A549 (cell line): ENCODE measurements at regions not wholly inside any gene's neighbourhood (a gene's known extent, or its start where the extent isn't known, plus 50 kb on each side); places are given as distances from the start of the nearest gene placed in this dataset.

Source experiments
- ATAC-seq, 2 experiments: fragments of 200-7000 bp in 1 of 2; fragments of >200 bp in 1 of 2; cut with Nextera tagmentation in 1 of 2; cut with Tn5 transposase in 1 of 2; 3 replicates each; pipeline versions ENCODE4 v1.8.0 to v1.9.1; 2018 to 2020; ENCODE audit warnings: mild to moderate bottlenecking in 1 of 2, moderate library complexity in 1 of 2
- CTCF ChIA-PET: fragments of 300-600 bp; sonication (Branson Sonifier 250); formaldehyde crosslinking; extraction: SDS; loops from one replicate; lab custom pipeline; 2021; ENCODE audit warnings: antibody characterized with exemption, inconsistent platforms; lab: Yijun Ruan, JAX
- POLR2A ChIA-PET: fragments of 350-600 bp; formaldehyde crosslinking; extraction: SDS; loops from one replicate; lab custom pipeline; 2021; ENCODE audit warnings: antibody characterized with exemption, inconsistent platforms; lab: Yijun Ruan, JAX
- DNase-seq, 2 experiments: peaks; one replicate each; pipeline versions ENCODE4 v3.0.0 to v3.0.0-alpha.2; 2011 to 2016; ENCODE audit warnings: low read depth in 1 of 2, low spot score in 1 of 2
- FAIRE-seq: peaks from 2 replicates; lab custom pipeline; 2011; peaks lifted over from hg19 to GRCh38; lab: Jason Lieb, UNC
- H3K27ac ChIP-seq, 2 experiments: fragments of >200 bp; sonication (Bioruptor Twin); formaldehyde crosslinking; 3 replicates each; pipeline ENCODE4 v1.5.1; 2016 to 2017
- H3K4me1 ChIP-seq: fragments of >200 bp; sonication (Bioruptor Twin); formaldehyde crosslinking; 3 replicates; pipeline ENCODE4 v1.6.1; 2016
- H3K4me2 ChIP-seq: fragments of >200 bp; sonication (Bioruptor Twin); formaldehyde crosslinking; 3 replicates; pipeline ENCODE4 v1.6.1; 2016
- H3K4me3 ChIP-seq: fragments of >200 bp; sonication (Bioruptor Twin); formaldehyde crosslinking; 3 replicates; pipeline ENCODE4 v1.5.1; 2016
- H3K9me3 ChIP-seq: fragments of >200 bp; sonication (Bioruptor Twin); formaldehyde crosslinking; 3 replicates; pipeline ENCODE4 v1.6.1; 2016
- CBX8 ChIP-seq: fragments of 200-600 bp; sonication (generic); IDR thresholded peaks from 2 replicates; pipeline ENCODE4 v1.6.1; 2016
- EP300 ChIP-seq, 2 experiments: fragments of >200 bp; sonication (Bioruptor Twin); formaldehyde crosslinking; IDR thresholded peaks; 2 replicates in 1 of 2; 3 replicates in 1 of 2; pipeline ENCODE4 v1.6.1; 2016 to 2017
- ESRRA ChIP-seq: fragments of 150-350 bp; IDR thresholded peaks from 2 replicates; pipeline ENCODE4 v1.6.1; 2014; ENCODE audit warnings: mild to moderate bottlenecking, low read length, borderline replicate concordance
- HOXA7 ChIP-seq: fragments of 250-450 bp; sonication (Bioruptor Pico); IDR thresholded peaks from 2 replicates; pipeline ENCODE4 v1.5.0; 2020; ENCODE audit warnings: mild to moderate bottlenecking, moderate library complexity
- HOXB13 ChIP-seq: fragments of 250-450 bp; sonication (Bioruptor Pico); IDR thresholded peaks from 2 replicates; pipeline ENCODE4 v1.5.0; 2020; ENCODE audit warnings: low read depth, mild to moderate bottlenecking, moderate library complexity
- KDM5A ChIP-seq: fragments of 200-600 bp; sonication (generic); IDR thresholded peaks from 2 replicates; pipeline ENCODE4 v1.6.1; 2016; ENCODE audit warnings: antibody characterized with exemption, mild to moderate bottlenecking
- PHF8 ChIP-seq: fragments of 200-600 bp; sonication (generic); IDR thresholded peaks from 2 replicates; pipeline ENCODE4 v1.6.1; 2016; ENCODE audit warnings: low read depth, mild to moderate bottlenecking, antibody characterized with exemption, moderate library complexity, borderline replicate concordance
- POLR2AphosphoS2 ChIP-seq: conservative IDR thresholded peaks from 2 replicates; pipeline ENCODE4 v1.6.1; 2012; ENCODE audit warnings: low read length, improper control_type of control experiment, inconsistent platforms
- RFX5 ChIP-seq: fragments of 450-650 bp; IDR thresholded peaks from 2 replicates; pipeline ENCODE4 v1.7.1; 2014; ENCODE audit warnings: antibody characterized with exemption, mild to moderate bottlenecking, moderate library complexity
- ZNF302 ChIP-seq: fragments of 250-450 bp; sonication (Bioruptor Pico); IDR thresholded peaks from 2 replicates; pipeline ENCODE4 v1.9.0; 2021; ENCODE audit warnings: inconsistent platforms, mild to moderate bottlenecking, moderate library complexity
- ZSCAN20 ChIP-seq: fragments of 250-450 bp; sonication (Bioruptor Pico); IDR thresholded peaks from 2 replicates; pipeline ENCODE4 v1.8.0; 2022; ENCODE audit warnings: mild to moderate bottlenecking, moderate library complexity
- WGBS: methylation state at CpG from one replicate; pipeline ENCODE4 v1.1.6; 2017; ENCODE audit errors: missing lambda C conversion rate; 5-methylcytosine and 5-hydroxymethylcytosine counted together

DNA sequence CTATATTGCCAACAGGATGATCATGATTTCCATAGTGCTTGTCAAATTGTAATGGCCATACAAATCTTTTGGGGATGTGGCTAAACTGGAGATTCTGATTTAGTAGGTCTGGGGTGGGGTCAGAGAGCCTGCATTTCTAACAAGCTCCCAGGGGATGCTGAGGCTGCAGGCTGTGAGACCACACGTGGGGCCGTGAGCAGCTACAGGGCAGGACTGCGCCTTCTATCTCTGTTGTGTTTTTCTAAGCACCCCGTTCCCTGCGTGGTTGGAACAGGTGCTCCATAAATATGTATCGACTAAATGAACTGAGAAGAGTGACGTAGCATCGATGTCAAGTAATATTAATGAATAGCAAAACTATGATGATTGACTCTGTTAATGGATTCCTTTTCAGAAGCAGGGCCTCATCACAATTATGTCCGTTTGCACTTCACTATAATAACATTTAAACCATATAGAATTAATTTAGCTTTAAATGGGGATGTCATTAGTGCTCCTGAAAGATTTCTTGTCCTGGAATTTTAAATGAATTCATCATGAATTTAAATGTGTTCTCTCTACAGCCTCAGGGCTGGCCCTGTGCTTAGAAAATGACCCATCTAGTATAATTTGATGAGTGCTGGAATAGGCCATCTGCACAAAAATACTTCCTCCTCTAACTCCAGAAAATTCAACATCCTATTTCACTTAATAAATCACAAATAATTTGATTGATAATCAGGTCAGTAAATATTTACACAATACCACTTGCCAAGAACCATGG is 51.7 kb upstream of the SIAH3 start:
- H3K4me1 ChIP-seq = no peaks in the 10 kb centered on the region

More for the DNA sequence above, 51.7 kb upstream of the SIAH3 start:
- 46% methylated on average over 6 of the region's 9 CpGs for WGBS
- no peak for ATAC-seq
- no peaks in the 10 kb centered on the region for H3K9me3 ChIP-seq
- no peak for TF ChIP-seq RFX5
- TF ChIP-seq POLR2AphosphoS2 = no peak
- TF ChIP-seq EP300 (IDR thresholded peaks at IDR 0.05) = no peak
- TF ChIP-seq ESRRA = no peak
- TF ChIP-seq KDM5A = no peak
- TF ChIP-seq CBX8 = no peak
- no peak for TF ChIP-seq HOXA7
- no peak for TF ChIP-seq ZSCAN20
- TF ChIP-seq HOXB13 (CRISPR knock-in tag) = no peak
- no peak for TF ChIP-seq PHF8
- no peak for TF ChIP-seq ZNF302 (CRISPR knock-in tag)
- TF ChIP-seq, all 56 proteins: peak for 0
- H3K4me2 ChIP-seq = no peak overlapping the region
- H3K4me3 ChIP-seq = no peak overlapping the region
- no peak overlapping the region for H3K27ac ChIP-seq
- ChIA-PET POLR2A (no interaction called here), CTCF (interaction anchor here (1.6 kb wide), 1 partner anchor 24 kb away, joined by 3 read pairs; no protein-coding TSS in a partner anchor)
- FAIRE-seq = no peak
- no peak for DNase-seq
